IMR-90 (cell line): ENCODE measurements at regions not wholly inside any gene's neighbourhood (a gene's known extent, or its start where the extent isn't known, plus 50 kb on each side); places are given as distances from the start of the nearest gene placed in this dataset.
A peak's percentile ranks its signal among the peaks of the same experiment; 100 is the strongest.

Experiments used
- BHLHE40 ChIP-seq: fragments of 150-350 bp; IDR thresholded peaks from 2 replicates; pipeline ENCODE4 v1.6.1; 2016; ENCODE audit warnings: mild to moderate bottlenecking, low read depth, low read length
- CEBPB ChIP-seq: IDR thresholded peaks from 2 replicates; pipeline ENCODE4 v1.6.1; 2012; ENCODE audit warnings: low read depth, low read length, improper control_type of control experiment
- CTCF ChIP-seq: conservative IDR thresholded peaks from 2 replicates; pipeline ENCODE4 v1.5.1; 2012; ENCODE audit warnings: mild to moderate bottlenecking, low read depth, low read length, improper control_type of control experiment
- ELK1 ChIP-seq: fragments of 150-350 bp; IDR thresholded peaks from 2 replicates; pipeline ENCODE4 v1.6.1; 2016; ENCODE audit warnings: low read depth, mild to moderate bottlenecking, low read length, moderate library complexity, borderline replicate concordance
- FOS ChIP-seq: fragments of 150-350 bp; IDR thresholded peaks from 2 replicates; pipeline ENCODE4 v1.6.1; 2016; ENCODE audit warnings: low read depth, low read length
- MAFK ChIP-seq: IDR thresholded peaks from 2 replicates; pipeline ENCODE4 v1.6.1; 2012; ENCODE audit warnings: low read depth, low read length, improper control_type of control experiment
- MAZ ChIP-seq: IDR thresholded peaks from 2 replicates; pipeline ENCODE4 v1.6.1; 2012; ENCODE audit warnings: low read depth, mild to moderate bottlenecking, low read length, improper control_type of control experiment, moderate library complexity, borderline replicate concordance
- MXI1 ChIP-seq: IDR thresholded peaks from 2 replicates; pipeline ENCODE4 v1.6.1; 2012; ENCODE audit warnings: low read depth, mild to moderate bottlenecking, low read length, moderate library complexity, borderline replicate concordance
- POLR2A ChIP-seq: IDR thresholded peaks from 2 replicates; pipeline ENCODE4 v1.6.1; 2012; ENCODE audit warnings: mild to moderate bottlenecking, low read depth, low read length
- RAD21 ChIP-seq: IDR thresholded peaks from 2 replicates; pipeline ENCODE4 v1.6.1; 2012; ENCODE audit warnings: low read length, improper control_type of control experiment
- RFX5 ChIP-seq: IDR thresholded peaks from 2 replicates; pipeline ENCODE4 v1.8.0; 2012; ENCODE audit warnings: low read depth, mild to moderate bottlenecking, low read length, moderate library complexity
- SMC3 ChIP-seq: fragments of 150-350 bp; IDR thresholded peaks from 2 replicates; pipeline ENCODE4 v1.6.1; 2016; ENCODE audit warnings: low read depth, mild to moderate bottlenecking, antibody characterized with exemption, low read length, moderate library complexity
- USF2 ChIP-seq: fragments of 150-350 bp; IDR thresholded peaks from 2 replicates; pipeline ENCODE4 v1.6.1; 2017; ENCODE audit warnings: mild to moderate bottlenecking, antibody characterized with exemption, low read length, low read depth

- TF ChIP-seq CTCF (no peak), MAFK (no peak), MAZ (no peak), RAD21 (no peak), USF2 (no peak), CEBPB (0 out of 2 replicates have a peak, but pooled peaks have one; percentile 18), POLR2A (no peak), BHLHE40 (no peak), RFX5 (no peak), FOS (no peak), ELK1 (no peak), SMC3 (no peak), MXI1 (no peak)
These were observed 633.1 kb upstream of the TBL1XR1 start for GRCh38 chr3:177830411-177830849.
